LNCAP (cell line): ENCODE measurements at regions not wholly inside any gene's neighbourhood (a gene's known extent, or its start where the extent isn't known, plus 50 kb on each side); places are given as distances from the start of the nearest gene placed in this dataset.

Experiments
- CTCF ChIP-seq: fragments of 450-650 bp; IDR thresholded peaks from 2 replicates; pipeline ENCODE4 v1.5.1; 2017; ENCODE audit warnings: mild to moderate bottlenecking

GRCh38 chrX:35728481-35728880 is 69.7 kb upstream of the MAGEB16 start:
- no peak for TF ChIP-seq CTCF

- no peak for TF ChIP-seq CTCF
Measured at GRCh38 chrX:35733879-35734278, 64.3 kb upstream of the MAGEB16 start.

GRCh38 chrX:35741142-35741541 is 57.0 kb upstream of the MAGEB16 start:
- no peak for TF ChIP-seq CTCF

GRCh38 chrX:35743331-35743730 is 54.8 kb upstream of the MAGEB16 start:
- TF ChIP-seq CTCF: no peak
